HCT116 (cell line): ENCODE measurements at regions not wholly inside any gene's neighbourhood (a gene's known extent, or its start where the extent isn't known, plus 50 kb on each side); places are given as distances from the start of the nearest gene placed in this dataset.

Experiments
- ATAC-seq: fragments of 200-7000 bp; cut with Tn5 transposase; 2 replicates; pipeline ENCODE4 v1.9.1; 2020; ENCODE audit warnings: mild to moderate bottlenecking, moderate library complexity
- BruUV-seq: library from RNA; stranded (reverse); fragments of 400-500 nt; replicated peaks from 2 replicates; lab custom pipeline; 2021; lab: Mats Ljungman, UMichigan
- CTCF ChIA-PET: fragments of 300-600 bp; sonication (Branson Sonifier 250); formaldehyde crosslinking; loops from one replicate; lab custom pipeline; 2021; ENCODE audit warnings: antibody characterized with exemption; lab: Charles Lee
- POLR2A ChIA-PET: fragments of 300-600, 350-600 bp; sonication (Branson Sonifier 250); formaldehyde crosslinking; loops from one replicate; lab custom pipeline; 2021; ENCODE audit warnings: antibody characterized with exemption; lab: Charles Lee
- RAD21 ChIA-PET, 2 experiments: fragments of 300-600 bp; sonication (Branson Sonifier 250); formaldehyde crosslinking; loops; one replicate each; lab custom pipeline; 2023; ENCODE audit warnings: low total read pairs in 2 of 2; ENCODE audit not compliant: uncharacterized antibody in 2 of 2, unreplicated experiment in 2 of 2, low non-redundant PET in 1 of 2; lab: Charles Lee
- DNase-seq: peaks from one replicate; pipeline ENCODE4 v3.0.0-alpha.2; 2010; ENCODE audit warnings: low read depth, low spot score
- H2AFZ ChIP-seq: fragments of 200-600 bp; shearing (Covaris generic), sonication (generic); 2 replicates; pipeline ENCODE4 v1.6.1; 2017; ENCODE audit warnings: low read depth, mixed run types, mixed read lengths, antibody characterized with exemption, low read length; ENCODE audit not compliant: poor library complexity, severe bottlenecking
- H3K27ac ChIP-seq: 2 replicates; pipeline ENCODE4 v1.5.1; 2012; ENCODE audit warnings: low read depth, low read length
- H3K27me3 ChIP-seq: fragments of 200-600 bp; sonication (generic); 2 replicates; pipeline ENCODE4 v1.6.1; 2016; ENCODE audit warnings: mixed run types, low read length, mixed read lengths; ENCODE audit not compliant: insufficient read depth
- H3K36me3 ChIP-seq, 2 experiments: fragments of 200-500 bp in 1 of 2; fragments of 200-600 bp in 1 of 2; sonication (Bioruptor generic) in 1 of 2; sonication (generic) in 1 of 2; 2 replicates each; pipeline versions ENCODE4 v1.5.1 to v1.6.1; 2014 to 2016; ENCODE audit warnings: low read length in 2 of 2, inconsistent platforms in 1 of 2, mixed read lengths in 1 of 2, mixed run types in 1 of 2; ENCODE audit not compliant: insufficient read depth in 2 of 2, control insufficient read depth in 1 of 2
- H3K4me1 ChIP-seq, 2 experiments: fragments of 200-600 bp in 1 of 2; sonication (generic) in 1 of 2; 2 replicates each; pipeline versions ENCODE4 v1.5.1 to v1.6.1; 2012 to 2017; ENCODE audit warnings: low read length in 2 of 2, inconsistent platforms in 1 of 2, mild to moderate bottlenecking in 1 of 2, mixed read lengths in 1 of 2, mixed run types in 1 of 2, moderate library complexity in 1 of 2; ENCODE audit not compliant: insufficient read depth in 2 of 2, control insufficient read depth in 1 of 2
- H3K4me2 ChIP-seq: fragments of 200-600 bp; sonication (generic); 2 replicates; pipeline ENCODE4 v1.6.1; 2017; ENCODE audit warnings: mixed run types, low read length, mixed read lengths
- H3K4me3 ChIP-seq, 2 experiments: fragments of 200-600 bp in 1 of 2; sonication (generic) in 1 of 2; replicated peaks in 1 of 2; 2 replicates each; pipeline ENCODE4 v1.5.1; 2011 to 2016; ENCODE audit warnings: low read length in 2 of 2, control low read depth in 1 of 2, low read depth in 1 of 2, mild to moderate bottlenecking in 1 of 2, mixed read lengths in 1 of 2, mixed run types in 1 of 2
- H3K79me2 ChIP-seq: fragments of 200-600 bp; sonication (generic); 2 replicates; pipeline ENCODE4 v1.6.1; 2017; ENCODE audit warnings: mild to moderate bottlenecking, mixed run types, low read length, moderate library complexity, mixed read lengths; ENCODE audit not compliant: insufficient read depth
- H3K9ac ChIP-seq: fragments of 200-600 bp; sonication (generic); 2 replicates; pipeline ENCODE4 v1.6.1; 2016; ENCODE audit warnings: low read length, mixed read lengths
- H3K9me2 ChIP-seq: fragments of 200-600 bp; sonication (generic), shearing (Covaris generic); 2 replicates; pipeline ENCODE4 v1.6.1; 2017; ENCODE audit warnings: mixed run types, mild to moderate bottlenecking, moderate library complexity; ENCODE audit not compliant: insufficient read depth
- H3K9me3 ChIP-seq, 2 experiments: fragments of 200-500 bp in 1 of 2; fragments of 200-600 bp in 1 of 2; sonication (Bioruptor generic) in 1 of 2; sonication (generic) in 1 of 2; 2 replicates each; pipeline ENCODE4 v1.6.1; 2014 to 2017; ENCODE audit warnings: low read length in 2 of 2, mixed read lengths in 2 of 2, inconsistent platforms in 1 of 2, low read depth in 1 of 2, mild to moderate bottlenecking in 1 of 2, mixed run types in 1 of 2, moderate library complexity in 1 of 2; ENCODE audit not compliant: control insufficient read depth in 1 of 2, insufficient read depth in 1 of 2
- H4K20me1 ChIP-seq: fragments of 200-600 bp; sonication (generic), shearing (Covaris generic); 2 replicates; pipeline ENCODE4 v1.6.1; 2017; ENCODE audit warnings: mixed run types, mild to moderate bottlenecking, moderate library complexity; ENCODE audit not compliant: insufficient read depth
- CBX3 ChIP-seq: IDR thresholded peaks from 2 replicates; pipeline ENCODE4 v1.6.1; 2012; ENCODE audit warnings: low read depth
- CEBPB ChIP-seq: IDR thresholded peaks from 2 replicates; pipeline ENCODE4 v1.6.1; 2012; ENCODE audit warnings: low read depth
- CTCF ChIP-seq, 3 experiments: fragments of 200-600 bp in 1 of 3; sonication (generic) in 1 of 3; IDR thresholded peaks in 2 of 3; conservative IDR thresholded peaks in 1 of 3; 2 replicates each; pipeline ENCODE4 v1.5.1; 2012 to 2017; ENCODE audit warnings: low read depth in 2 of 3, low read length in 2 of 3, antibody characterized with exemption in 1 of 3, borderline replicate concordance in 1 of 3, control low read depth in 1 of 3, mild to moderate bottlenecking in 1 of 3, mixed read lengths in 1 of 3, mixed run types in 1 of 3, moderate library complexity in 1 of 3; ENCODE audit not compliant: insufficient read depth in 1 of 3
- ELF1 ChIP-seq: IDR thresholded peaks from 2 replicates; pipeline ENCODE4 v1.6.1; 2012; ENCODE audit warnings: low read depth, borderline replicate concordance
- FOSL1 ChIP-seq: IDR thresholded peaks from 2 replicates; pipeline ENCODE4 v1.6.1; 2012; ENCODE audit warnings: low read depth
- RAD21 ChIP-seq: IDR thresholded peaks from 2 replicates; pipeline ENCODE4 v1.6.1; 2012; ENCODE audit warnings: low read depth, mild to moderate bottlenecking
- SP1 ChIP-seq: IDR thresholded peaks from 2 replicates; pipeline ENCODE4 v1.6.1; 2012; ENCODE audit warnings: low read depth
- ZBTB33 ChIP-seq: IDR thresholded peaks from 2 replicates; pipeline ENCODE4 v1.6.1; 2011; ENCODE audit warnings: mild to moderate bottlenecking, low read length, moderate library complexity; ENCODE audit not compliant: insufficient replicate concordance; ENCODE audit errors: extremely low read depth
- ZFX ChIP-seq: fragments of 450-650 bp; IDR thresholded peaks from 2 replicates; pipeline ENCODE4 v1.6.1; 2017
- ZNF274 ChIP-seq: fragments of 200-500 bp; sonication (Bioruptor generic); IDR thresholded peaks from 2 replicates; pipeline ENCODE4 v1.6.1; 2014; ENCODE audit warnings: mild to moderate bottlenecking, low read depth, low read length, inconsistent platforms
- intact Hi-C: fragments of 100-400 bp; cut with micrococcal nuclease; formaldehyde crosslinking; loops from 2 replicates; pipeline ENCODE4 v1.10.0; 2022

- TF ChIP-seq CTCF (IDR thresholded peaks at IDR 0.05 in 2 of 3, conservative IDR thresholded peaks at IDR 0.05 in 1 of 3; ENCODE audit: borderline replicate concordance in 1 of 3, insufficient read depth in 1 of 3, low read depth in 2 of 3, low read length in 2 of 3) (no peak), ZFX (no peak)
Measured at GRCh38 chr17:444879-445454, 92.4 kb upstream of the RPH3AL start (continued).

GRCh38 chr17:443109-443508, 90.5 kb upstream of the RPH3AL start:
- Histone ChIP-seq H3K4me3 (no peak overlapping the region), H3K27me3 (no peaks in the 10 kb centered on the region), H3K9me3 (no peaks in the 10 kb centered on the region), H3K27ac (no peak overlapping the region), H3K9ac (no peak overlapping the region), H3K9me2 (no peaks in the 10 kb centered on the region), H2AFZ (no peak overlapping the region), H3K4me2 (no peak overlapping the region), H4K20me1 (no peaks in the 10 kb centered on the region), H3K36me3 (peaks cover 9 to 10% of the 10 kb centered on the region in 2 experiments; a peak in 3 of 4 replicates), H3K79me2 (no peaks in the 10 kb centered on the region; the same call in 1 of the 2 replicates), H3K4me1 (no peaks in the 10 kb centered on the region)
- DNase-seq: no peak
- ChIA-PET POLR2A (no interaction called here), CTCF (no interaction called here), RAD21 (no interaction called here)
- no peak for ATAC-seq
- TF ChIP-seq ZNF274: no peak
- no peak for TF ChIP-seq ELF1
- no peak for TF ChIP-seq CBX3
- TF ChIP-seq ZBTB33: no peak
- TF ChIP-seq RAD21: no peak
- no peak for TF ChIP-seq CTCF (IDR thresholded peaks at IDR 0.05 in 2 of 3, conservative IDR thresholded peaks at IDR 0.05 in 1 of 3; ENCODE audit: borderline replicate concordance in 1 of 3, insufficient read depth in 1 of 3, low read depth in 2 of 3, low read length in 2 of 3)
- no peak for TF ChIP-seq SP1
- no peak for TF ChIP-seq FOSL1
- TF ChIP-seq CEBPB: no peak
- BruUV-seq: no TSS peak
- intact Hi-C loops: no loop called here
